ENCODE measurements at regions not wholly inside any gene's neighbourhood (a gene's known extent, or its start where the extent isn't known, plus 50 kb on each side); places are given as distances from the start of the nearest gene placed in this dataset.
"Not testable (repeated sequence)": the region's sequence is repeated elsewhere in the genome, so short reads cannot be mapped to it uniquely, and the experiment has no call there.

GRCh38 chr10:47165711-47166404 is 134.1 kb upstream of the GDF10 start:
- Histone ChIP-seq H3K27me3 (no peaks in the 10 kb centered on the region), H3K27ac (replicated peaks in 1 of 4) (peak overlapping the region; percentile 61 to 72 (median 64)), H3K4me1 (peaks cover 2 to 32% (median 28%) of the 10 kb centered on the region in 4 donors), H3K9me3 (no peaks in the 10 kb centered on the region), H3K4me3 (peak overlapping the region; percentile 27 to 49 (median 40)), H3K36me3 (no peaks in the 10 kb centered on the region)
- intact Hi-C loops (cut with DNase I), result no loop called here
- peak; percentile 94 for DNase-seq (ENCODE audit: extremely low spot score)
- TF ChIP-seq POLR2A (IDR thresholded peaks at IDR 0.05; ENCODE audit: low read depth) (no peak), POLR2AphosphoS5 (IDR thresholded peaks at IDR 0.05) (peak; percentile 32 to 55), CTCF (IDR thresholded peaks at IDR 0.05) (no peak), EP300 (IDR thresholded peaks at IDR 0.05) (no peak)
- 9% methylated on average over 23 of the region's 26 CpGs for WGBS

- Histone ChIP-seq H3K27me3 (no peaks in the 10 kb centered on the region), H3K4me1 (peaks cover 2 to 27% (median 26%) of the 10 kb centered on the region in 4 donors), H3K36me3 (no peaks in the 10 kb centered on the region), H3K4me3 (peak overlapping the region in 2 of 4 donors; percentile 27 to 49), H3K9me3 (no peaks in the 10 kb centered on the region), H3K27ac (replicated peaks in 1 of 4) (peak overlapping the region; percentile 61 to 72 (median 64))
- intact Hi-C loops (cut with DNase I), result no loop called here
- DNase-seq (ENCODE audit: extremely low spot score), result peak; percentile 75
- TF ChIP-seq CTCF (IDR thresholded peaks at IDR 0.05), result no peak
- no peak for TF ChIP-seq POLR2A (IDR thresholded peaks at IDR 0.05; ENCODE audit: low read depth)
- no peak for TF ChIP-seq EP300 (IDR thresholded peaks at IDR 0.05)
- TF ChIP-seq POLR2AphosphoS5 (IDR thresholded peaks at IDR 0.05), result no peak
- WGBS, result 72% methylated on average over 6 of the region's 7 CpGs
Measured at GRCh38 chr10:47166405-47166777, 133.6 kb upstream of the GDF10 start.

GRCh38 chr10:47166808-47167581 is 133.0 kb upstream of the GDF10 start:
- H3K4me3 ChIP-seq; H3K36me3 ChIP-seq; H3K9me3 ChIP-seq; H3K27me3 ChIP-seq; intact Hi-C loops (cut with DNase I): not testable (repeated sequence)
- 79% methylated on average over 17 of the region's 17 CpGs for WGBS
- peak; percentile 72 for DNase-seq (ENCODE audit: extremely low spot score)
- Histone ChIP-seq H3K4me1 (peaks cover 2 to 27% (median 26%) of the 10 kb centered on the region in 4 donors), H3K27ac (replicated peaks in 1 of 4) (peak overlapping the region; percentile 61 to 72 (median 64))

- H3K4me1 ChIP-seq, result peaks cover 2 to 27% (median 26%) of the 10 kb centered on the region in 4 donors
- H3K27ac ChIP-seq (replicated peaks in 1 of 4), result peak overlapping the region in 1 of 4 donors; percentile 35
- no peaks in the 10 kb centered on the region for H3K27me3 ChIP-seq
- no peak overlapping the region for H3K4me3 ChIP-seq
- WGBS, result 78% methylated on average over 2 of the region's 2 CpGs
- H3K36me3 ChIP-seq, result no peaks in the 10 kb centered on the region
- DNase-seq (ENCODE audit: extremely low spot score), result no peak
- H3K9me3 ChIP-seq, result no peaks in the 10 kb centered on the region
- intact Hi-C loops (cut with DNase I), result no loop called here
- no peak for TF ChIP-seq EP300 (IDR thresholded peaks at IDR 0.05)
- no peak for TF ChIP-seq POLR2A (IDR thresholded peaks at IDR 0.05; ENCODE audit: low read depth)
- no peak for TF ChIP-seq POLR2AphosphoS5 (IDR thresholded peaks at IDR 0.05)
- no peak for TF ChIP-seq CTCF (IDR thresholded peaks at IDR 0.05)
Measured at GRCh38 chr10:47167591-47167990, 132.4 kb upstream of the GDF10 start.

GRCh38 chr10:47169581-47169980 is 130.4 kb upstream of the GDF10 start:
- peak; percentile 72 for DNase-seq (ENCODE audit: extremely low spot score)
- H3K4me1 ChIP-seq, result peaks cover 2 to 26% (median 26%) of the 10 kb centered on the region in 4 donors
- intact Hi-C loops (cut with DNase I), result no loop called here
- TF ChIP-seq POLR2AphosphoS5 (IDR thresholded peaks at IDR 0.05) (no peak), EP300 (IDR thresholded peaks at IDR 0.05) (no peak), POLR2A (IDR thresholded peaks at IDR 0.05; ENCODE audit: low read depth) (no peak), CTCF (IDR thresholded peaks at IDR 0.05) (no peak)
- no peak overlapping the region for H3K4me3 ChIP-seq
- no peaks in the 10 kb centered on the region for H3K36me3 ChIP-seq
- H3K9me3 ChIP-seq, result no peaks in the 10 kb centered on the region
- H3K27me3 ChIP-seq, result no peaks in the 10 kb centered on the region
- H3K27ac ChIP-seq (replicated peaks in 1 of 4), result no peak overlapping the region
- whole genome bisulfite sequencing, result 36% methylated on average over 1 of the region's 1 CpG

Data from esophagus muscularis mucosa (tissue), 4 donors.